H1 (cell line): ENCODE measurements at regions not wholly inside any gene's neighbourhood (a gene's known extent, or its start where the extent isn't known, plus 50 kb on each side); places are given as distances from the start of the nearest gene placed in this dataset.

ENCODE experiments used
- CTCF ChIA-PET: fragments of 300-600 bp; sonication (Branson Sonifier 250); formaldehyde crosslinking; loops from one replicate; lab custom pipeline; 2021; ENCODE audit not compliant: partially characterized antibody; lab: Charles Lee
- POLR2A ChIA-PET: fragments of 300-600 bp; sonication (Branson Sonifier 250); formaldehyde crosslinking; loops from one replicate; lab custom pipeline; 2021; ENCODE audit warnings: inconsistent platforms; ENCODE audit not compliant: partially characterized antibody; lab: Charles Lee
- DNase-seq, 2 experiments: peaks; one replicate each; pipeline versions ENCODE4 v3.0.0 to v3.0.0-alpha.2; 2010 to 2022; ENCODE audit warnings: low spot score in 2 of 2, low read depth in 1 of 2, mixed read lengths in 1 of 2
- FAIRE-seq: peaks from 2 replicates; lab custom pipeline; 2011; peaks lifted over from hg19 to GRCh38; lab: Jason Lieb, UNC
- H2AFZ ChIP-seq: 2 replicates; pipeline ENCODE4 v1.8.1; 2012; ENCODE audit warnings: low read length, inconsistent platforms
- H2AK5ac ChIP-seq: 2 replicates; pipeline ENCODE4 v1.6.1; 2013; ENCODE audit warnings: low read depth, low read length
- H2BK120ac ChIP-seq: replicated peaks from 2 replicates; pipeline ENCODE3; 2013; ENCODE audit warnings: low read depth, low read length, inconsistent platforms
- H2BK12ac ChIP-seq: 2 replicates; pipeline ENCODE4 v1.6.1; 2013; ENCODE audit warnings: low read depth, low read length
- H2BK15ac ChIP-seq: 2 replicates; pipeline ENCODE4 v1.6.1; 2013; ENCODE audit warnings: low read length
- H2BK20ac ChIP-seq: 2 replicates; pipeline ENCODE4 v1.6.1; 2013; ENCODE audit warnings: low read length
- H2BK5ac ChIP-seq: 2 replicates; pipeline ENCODE4 v1.6.1; 2013; ENCODE audit warnings: low read depth, low read length
- H3K14ac ChIP-seq: 2 replicates; pipeline ENCODE4 v1.6.1; 2013; ENCODE audit warnings: inconsistent platforms; ENCODE audit not compliant: insufficient read length
- H3K18ac ChIP-seq: 2 replicates; pipeline ENCODE4 v1.6.1; 2013; ENCODE audit warnings: low read length; ENCODE audit errors: extremely low read depth
- H3K23ac ChIP-seq: 2 replicates; pipeline ENCODE4 v1.6.1; 2013; ENCODE audit warnings: inconsistent platforms; ENCODE audit not compliant: insufficient read length
- H3K23me2 ChIP-seq: 2 replicates; pipeline ENCODE4 v1.6.1; 2013; ENCODE audit warnings: low read depth, low read length
- H3K27ac ChIP-seq: 2 replicates; pipeline ENCODE4 v1.6.1; 2011; ENCODE audit warnings: low read depth, low read length, inconsistent platforms
- H3K27me3 ChIP-seq, 4 experiments: replicated peaks in 1 of 4; 1 replicate in 1 of 4; 2 replicates in 3 of 4; pipeline versions ENCODE4 v1.6.1 to v1.8.1; 2011 to 2013; ENCODE audit warnings: low read length in 3 of 4, mild to moderate bottlenecking in 3 of 4, inconsistent platforms in 2 of 4, mixed read lengths in 2 of 4, moderate library complexity in 1 of 4; ENCODE audit not compliant: control insufficient read depth in 3 of 4, insufficient read depth in 3 of 4; ENCODE audit errors: extremely low read depth in 1 of 4
- H3K36me3 ChIP-seq, 4 experiments: 2 replicates each; pipeline versions ENCODE4 v1.6.1 to v1.8.1; 2011 to 2013; ENCODE audit warnings: mild to moderate bottlenecking in 4 of 4, low read length in 3 of 4, moderate library complexity in 2 of 4, control low read depth in 1 of 4, inconsistent platforms in 1 of 4; ENCODE audit not compliant: insufficient read depth in 4 of 4, control insufficient read depth in 2 of 4
- H3K4ac ChIP-seq: replicated peaks from 2 replicates; pipeline ENCODE3; 2013; ENCODE audit warnings: low read length, low read depth, mixed read lengths, inconsistent platforms; ENCODE audit not compliant: insufficient read length
- H3K4me1 ChIP-seq, 4 experiments: replicated peaks in 1 of 4; 1 replicate in 1 of 4; 2 replicates in 3 of 4; pipeline versions ENCODE4 v1.6.1 to v1.8.1; 2011 to 2013; ENCODE audit warnings: low read length in 3 of 4, inconsistent platforms in 2 of 4, mixed read lengths in 1 of 4; ENCODE audit not compliant: insufficient read depth in 4 of 4, control insufficient read depth in 3 of 4
- H3K4me2 ChIP-seq, 2 experiments: 2 replicates each; pipeline versions ENCODE4 v1.6.1 to v1.8.1; 2011 to 2013; ENCODE audit warnings: low read depth in 2 of 2, low read length in 2 of 2, control low read depth in 1 of 2, inconsistent platforms in 1 of 2, mild to moderate bottlenecking in 1 of 2; ENCODE audit not compliant: insufficient read depth in 1 of 2
- H3K4me3 ChIP-seq, 4 experiments: fragments of 200-600, 300-600 bp in 1 of 4; sonication (generic), shearing (Covaris generic), sonication (Bioruptor Twin) in 1 of 4; 2 replicates each; pipeline versions ENCODE4 v1.5.1 to v1.8.1; 2011 to 2016; ENCODE audit warnings: low read length in 4 of 4, low read depth in 3 of 4, control low read depth in 2 of 4, inconsistent platforms in 2 of 4, mild to moderate bottlenecking in 2 of 4, mixed read lengths in 1 of 4, moderate library complexity in 1 of 4; ENCODE audit not compliant: insufficient read depth in 2 of 4; ENCODE audit errors: extremely low read depth in 1 of 4
- H3K56ac ChIP-seq: replicated peaks from 2 replicates; pipeline ENCODE3; 2013; ENCODE audit warnings: low read depth, mild to moderate bottlenecking, mixed read lengths, low read length, inconsistent platforms; ENCODE audit not compliant: insufficient read length
- H3K79me1 ChIP-seq: 2 replicates; pipeline ENCODE4 v1.6.1; 2013; ENCODE audit warnings: low read depth, low read length, control low read depth
- H3K79me2 ChIP-seq, 2 experiments: 2 replicates each; pipeline versions ENCODE4 v1.6.1 to v1.8.1; 2012 to 2013; ENCODE audit warnings: low read length in 2 of 2, mild to moderate bottlenecking in 2 of 2, inconsistent platforms in 1 of 2; ENCODE audit not compliant: insufficient read depth in 2 of 2, control insufficient read depth in 1 of 2
- H3K9ac ChIP-seq, 4 experiments: replicated peaks in 1 of 4; 1 replicate in 1 of 4; 2 replicates in 3 of 4; pipeline versions ENCODE4 v1.6.1 to v1.8.1; 2011 to 2013; ENCODE audit warnings: low read depth in 3 of 4, low read length in 3 of 4, control low read depth in 2 of 4, mild to moderate bottlenecking in 2 of 4, moderate library complexity in 2 of 4, inconsistent platforms in 1 of 4; ENCODE audit errors: extremely low read depth in 1 of 4
- H3K9me3 ChIP-seq, 2 experiments: 2 replicates each; pipeline versions ENCODE4 v1.6.1 to v1.8.1; 2012 to 2013; ENCODE audit warnings: mild to moderate bottlenecking in 2 of 2, moderate library complexity in 2 of 2, control low read depth in 1 of 2, inconsistent platforms in 1 of 2, low read depth in 1 of 2, low read length in 1 of 2, mixed read lengths in 1 of 2; ENCODE audit not compliant: insufficient read depth in 2 of 2
- H4K20me1 ChIP-seq, 2 experiments: replicated peaks in 1 of 2; 2 replicates each; pipeline versions ENCODE3 to v1.8.1; 2011 to 2013; ENCODE audit warnings: inconsistent platforms in 2 of 2, low read length in 2 of 2, mild to moderate bottlenecking in 1 of 2; ENCODE audit not compliant: insufficient read depth in 2 of 2, control insufficient read depth in 1 of 2
- H4K5ac ChIP-seq: 2 replicates; pipeline ENCODE4 v1.6.1; 2013; ENCODE audit warnings: low read length, low read depth, mixed read lengths, inconsistent platforms; ENCODE audit not compliant: insufficient read length
- H4K8ac ChIP-seq: 2 replicates; pipeline ENCODE4 v1.8.0; 2013; ENCODE audit warnings: mild to moderate bottlenecking, moderate library complexity, low read length, inconsistent platforms; ENCODE audit not compliant: insufficient read depth; ENCODE audit errors: extremely low read depth
- H4K91ac ChIP-seq: replicated peaks from 2 replicates; pipeline ENCODE3; 2013; ENCODE audit warnings: low read length, mixed read lengths, inconsistent platforms; ENCODE audit not compliant: insufficient read length
- BACH1 ChIP-seq: IDR thresholded peaks from 2 replicates; pipeline ENCODE4 v1.6.1; 2012; ENCODE audit warnings: low read length, improper control_type of control experiment
- BCL11A ChIP-seq, 2 experiments: IDR thresholded peaks; one replicate each; pipeline ENCODE4 v1.6.1; 2011; ENCODE audit warnings: low read depth in 2 of 2, low read length in 2 of 2, mild to moderate bottlenecking in 2 of 2
- EP300 ChIP-seq, 2 experiments: IDR thresholded peaks; 1 replicate in 1 of 2; 2 replicates in 1 of 2; pipeline ENCODE4 v1.6.1; 2011 to 2012; ENCODE audit warnings: low read depth in 2 of 2, low read length in 2 of 2, mild to moderate bottlenecking in 2 of 2, borderline replicate concordance in 1 of 2, inconsistent platforms in 1 of 2, moderate library complexity in 1 of 2
- HDAC2 ChIP-seq, 2 experiments: fragments of 300-600 bp in 1 of 2; sonication (generic) in 1 of 2; IDR thresholded peaks; 2 replicates each; pipeline ENCODE4 v1.6.1; 2011 to 2012; ENCODE audit warnings: low read depth in 2 of 2, low read length in 2 of 2, mild to moderate bottlenecking in 2 of 2, moderate library complexity in 2 of 2, borderline replicate concordance in 1 of 2, inconsistent platforms in 1 of 2
- MAX ChIP-seq: IDR thresholded peaks from 2 replicates; pipeline ENCODE4 v1.6.1; 2012; ENCODE audit warnings: inconsistent platforms
- NANOG ChIP-seq: IDR thresholded peaks from 2 replicates; pipeline ENCODE4 v1.6.1; 2011; ENCODE audit warnings: low read length, low read depth, mild to moderate bottlenecking, inconsistent platforms; ENCODE audit not compliant: insufficient read depth, poor library complexity, severe bottlenecking
- POLR2AphosphoS5 ChIP-seq: IDR thresholded peaks from 2 replicates; pipeline ENCODE4 v1.6.1; 2011; ENCODE audit warnings: low read depth, low read length
- SIN3A ChIP-seq, 2 experiments: IDR thresholded peaks in 1 of 2; conservative IDR thresholded peaks in 1 of 2; 2 replicates each; pipeline ENCODE4 v1.6.1; 2011 to 2012; ENCODE audit warnings: low read length in 2 of 2, improper control_type of control experiment in 1 of 2, low read depth in 1 of 2, mild to moderate bottlenecking in 1 of 2
- SIX5 ChIP-seq: IDR thresholded peaks from 2 replicates; pipeline ENCODE4 v1.6.1; 2011; ENCODE audit warnings: mild to moderate bottlenecking, low read depth, low read length
- SP2 ChIP-seq: IDR thresholded peaks from 2 replicates; pipeline ENCODE4 v1.6.1; 2012; ENCODE audit warnings: mild to moderate bottlenecking, low read length, inconsistent platforms
- SRF ChIP-seq: IDR thresholded peaks from 2 replicates; pipeline ENCODE4 v1.6.1; 2011; ENCODE audit warnings: mild to moderate bottlenecking, low read depth, low read length, moderate library complexity
- YY1 ChIP-seq: IDR thresholded peaks from 2 replicates; pipeline ENCODE4 v1.6.1; 2011; ENCODE audit warnings: low read depth, mild to moderate bottlenecking, low read length
- WGBS, 2 experiments: shearing (Covaris generic) in 1 of 2; methylation state at CpG; one replicate each; pipeline versions ENCODE4 v1.1.6 to v1.1.7; 2013 to 2015; ENCODE audit warnings: low lambda C conversion rate in 2 of 2, mixed read lengths in 2 of 2, inconsistent platforms in 1 of 2, low coverage in 1 of 2, missing lambda C conversion rate in 1 of 2; ENCODE audit not compliant: insufficient replicate concordance in 2 of 2, insufficient coverage in 1 of 2, insufficient read length in 1 of 2; ENCODE audit errors: extremely low coverage in 1 of 2, missing lambda C conversion rate in 1 of 2; 5-methylcytosine and 5-hydroxymethylcytosine counted together

GRCh38 chr6:1055015-1055921, 256.6 kb upstream of the FOXQ1 start:
- no peak overlapping the region for H2BK5ac ChIP-seq
- H3K27me3 ChIP-seq = no peaks in the 10 kb centered on the region
- FAIRE-seq (no peak), DNase-seq (no peak)
- no peak overlapping the region for H3K23ac ChIP-seq
- no peak overlapping the region for H3K4ac ChIP-seq
- no peak overlapping the region; a peak in 1 of 7 replicates for H3K9ac ChIP-seq
- H3K23me2 ChIP-seq = 0 out of 2 replicates have a peak, but pooled peaks cover 4% of the 10 kb centered on the region
- H2BK120ac ChIP-seq = no peak overlapping the region
- 0 out of 7 replicates have a peak, but pooled peaks cover 0 to 2% (median 0%) of the 10 kb centered on the region in 4 experiments for H3K4me1 ChIP-seq
- H4K8ac ChIP-seq = no peak overlapping the region
- H3K27ac ChIP-seq = no peak overlapping the region
- H2BK20ac ChIP-seq = no peak overlapping the region
- no peak overlapping the region; a peak in 1 of 4 replicates for H3K4me2 ChIP-seq
- WGBS, 2 experiments = 81% methylated on average over 16 of the region's 16 CpGs; no CpG with 5 or more reads in 1 of the 2 experiments
- H3K36me3 ChIP-seq = no peaks in the 10 kb centered on the region
- H4K20me1 ChIP-seq = peaks cover 0 to 2% of the 10 kb centered on the region in 2 experiments
- no peak overlapping the region for H4K5ac ChIP-seq
- no peak overlapping the region for H3K4me3 ChIP-seq
- no peak overlapping the region for H2AFZ ChIP-seq
- H3K9me3 ChIP-seq = no peaks in the 10 kb centered on the region; a peak in 1 of 4 replicates
- H4K91ac ChIP-seq = no peak overlapping the region
- no peak overlapping the region for H3K56ac ChIP-seq
- no peak overlapping the region for H2BK15ac ChIP-seq
- H3K14ac ChIP-seq = no peak overlapping the region
- H3K79me1 ChIP-seq = no peaks in the 10 kb centered on the region
- H3K79me2 ChIP-seq = peaks cover 0 to 3% of the 10 kb centered on the region in 2 experiments; a peak in 1 of 4 replicates
- H2AK5ac ChIP-seq = no peak overlapping the region
- H2BK12ac ChIP-seq = no peak overlapping the region
- ChIA-PET CTCF (no interaction called here), POLR2A (no interaction called here)
- no peak overlapping the region for H3K18ac ChIP-seq
- TF ChIP-seq BCL11A (IDR thresholded peaks at IDR 0.05; ENCODE audit: low read depth in 2 of 2, low read length in 2 of 2) (no peak), SRF (no peak), SIX5 (no peak), YY1 (no peak), SP2 (no peak), NANOG (no peak), EP300 (IDR thresholded peaks at IDR 0.05; ENCODE audit: borderline replicate concordance in 1 of 2, low read depth in 2 of 2, low read length in 2 of 2) (no peak), SIN3A (conservative IDR thresholded peaks at IDR 0.05 in 1 of 2, IDR thresholded peaks at IDR 0.05 in 1 of 2; ENCODE audit: low read depth in 1 of 2, low read length in 2 of 2) (no peak), POLR2AphosphoS5 (no peak), BACH1 (no peak), MAX (no peak), HDAC2 (IDR thresholded peaks at IDR 0.05; ENCODE audit: borderline replicate concordance in 1 of 2, low read depth in 2 of 2, low read length in 2 of 2) (no peak)
